Heart right ventricle (tissue), 16 donors: ENCODE measurements at regions not wholly inside any gene's neighbourhood (a gene's known extent, or its start where the extent isn't known, plus 50 kb on each side); places are given as distances from the start of the nearest gene placed in this dataset.

ENCODE experiments used
- ATAC-seq, 8 donors: fragments of 200-7000 bp; cut with Tn5 transposase; one replicate each; pipeline ENCODE4 v1.9.1; 2020; ENCODE audit warnings: mild to moderate bottlenecking in 8 of 8, moderate library complexity in 8 of 8, moderate number of reproducible peaks in 1 of 8
- DNase-seq, 2 donors: peaks; one replicate each; pipeline ENCODE4 v3.0.0-alpha.2; 2020
- H3K27ac ChIP-seq, 10 donors: fragments of 200-600 bp; sonication (generic) in 2 of 10; one replicate each; pipeline versions ENCODE4 v1.5.0 to v1.8.0; 2020 to 2022; ENCODE audit warnings: mild to moderate bottlenecking in 3 of 10
- H3K27me3 ChIP-seq, 7 donors: fragments of 200-600 bp; one replicate each; pipeline ENCODE4 v1.8.0; 2021 to 2022; ENCODE audit warnings: mild to moderate bottlenecking in 2 of 7
- H3K36me3 ChIP-seq, 9 donors: fragments of 200-600 bp; sonication (generic) in 1 of 9; one replicate each; pipeline versions ENCODE4 v1.5.0 to v1.8.0; 2020 to 2022; ENCODE audit warnings: mild to moderate bottlenecking in 2 of 9
- H3K4me1 ChIP-seq, 9 donors: fragments of 200-600 bp; sonication (generic) in 1 of 9; one replicate each; pipeline versions ENCODE4 v1.5.0 to v1.8.0; 2020 to 2022; ENCODE audit warnings: mild to moderate bottlenecking in 4 of 9
- H3K4me3 ChIP-seq, 10 donors: fragments of 200-600 bp; sonication (generic) in 2 of 10; one replicate each; pipeline versions ENCODE4 v1.5.0 to v1.8.0; 2020 to 2022; ENCODE audit warnings: mild to moderate bottlenecking in 7 of 10, moderate library complexity in 2 of 10
- H3K9me3 ChIP-seq, 11 donors: fragments of 200-600 bp in 10 of 11; sonication (generic) in 2 of 11; one replicate each; pipeline versions ENCODE4 v1.5.0 to v1.8.0; 2013 to 2022; ENCODE audit warnings: mild to moderate bottlenecking in 2 of 11, control low read depth in 1 of 11, moderate library complexity in 1 of 11
- WGBS, 2 donors: extraction: QIAGEN DNeasy Blood & Tissue Kit; methylation state at CpG; one replicate each; pipeline ENCODE4 v1.1.7; 2013; ENCODE audit warnings: inconsistent platforms in 1 of 2; 5-methylcytosine and 5-hydroxymethylcytosine counted together
- intact Hi-C, 10 donors: fragments of 100-400 bp; cut with DNase I; formaldehyde crosslinking; loops; one replicate each; pipeline versions ENCODE4 v1.11.1 to v1.14.2; 2022
- TF ChIP-seq, protein P1 (sequence below), 9 donors: fragments of 200-600 bp; sonication (generic) in 2 of 9; IDR thresholded peaks; one replicate each; pipeline versions ENCODE4 v1.5.0 to v1.8.0; 2021 to 2022; ENCODE audit warnings: antibody characterized with exemption in 9 of 9, mild to moderate bottlenecking in 5 of 9, moderate library complexity in 1 of 9
- donor health status: Arrhythmogenic right ventricular cardiomyopathy.
- donor health status: ischemic (EF 13 %, LVEDD 7.1; RV severe dilation, severe dysfunction).
- donor health status: healthy with polysubstance abuse.
- donor health status: DM: no; HTN: yes; CAD: no.
- donor health status: DM: no; HTN: no; CAD: no.
- donor health status: ischemic (EF 25% LVEDD 6.9; RV normal size, moderate dysfunction).
- donor health status: ischemic (EF 25% LVEDD 5.7; RV mildly dilated, moderate dysfunction).
- donor health status: healthy.
- donor health status: DM: yes; HTN: yes; CAD: no.
- donor health status: Ischemic cardiomyopathy.
- donor health status: ischemic (EF 35%, LVEDD 5.7; RV mildly dilated, moderate dysfunction).
- donor health status: nonischemic (EF 11% LVEDD 7.7; RV severe dilation, severe dysfunction).
- donor health status: DM: yes; HTN: yes; CAD: no.
- donor health status: PGD.
- donor health status: ischemic (EF 29% LVEDD 5.4; RV normal size, mild dysfunction).
- donor health status: nonischemic (EF 23%, LVEDD 6.1; RV moderate dilation, normal function).

DNA sequence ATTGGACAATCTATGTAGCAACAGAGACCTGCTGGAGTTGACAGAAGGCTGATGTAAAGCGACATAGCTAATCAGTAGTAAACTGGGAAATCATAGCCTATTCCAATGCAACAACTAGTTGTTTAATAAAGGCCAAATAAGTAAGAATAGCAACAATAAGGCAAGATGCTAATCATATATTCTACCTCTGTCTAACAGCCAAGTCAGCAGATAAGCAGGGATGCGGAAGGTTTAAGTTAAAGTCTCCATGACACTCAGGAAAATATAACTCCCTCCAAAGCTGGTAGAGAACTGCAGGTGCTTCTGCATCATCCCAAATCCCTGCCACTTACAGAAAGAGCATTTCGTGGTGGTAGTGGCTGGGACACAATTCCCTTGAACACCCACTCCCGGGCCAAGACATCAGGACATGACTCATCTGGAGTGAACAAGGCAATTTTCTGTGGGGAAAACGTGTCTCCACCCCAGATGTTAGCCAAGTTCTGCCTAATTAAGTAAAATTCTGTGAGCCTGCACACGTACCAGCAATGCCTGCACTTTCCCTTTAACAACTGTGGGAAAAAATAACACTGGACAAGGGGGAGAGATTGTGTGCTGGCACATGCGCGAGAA lies 413.6 kb upstream of the ID2 start:
- 59 to 68% methylated on average over 8 of the region's 8 CpGs for WGBS, 2 donors
- Histone ChIP-seq H3K4me1 (peaks cover 0 to 25% (median 2%) of the 10 kb centered on the region in 9 donors), H3K27me3 (no peaks in the 10 kb centered on the region), H3K27ac (peak overlapping the region in 1 of 10 donors; percentile 8), H3K4me3 (no peak overlapping the region), H3K9me3 (no peaks in the 10 kb centered on the region), H3K36me3 (no peaks in the 10 kb centered on the region)
- DNase-seq (peak in 1 of 2 donors; percentile 33), ATAC-seq (peak; percentile 54 to 82 (median 70))
- TF ChIP-seq, protein P1, sequence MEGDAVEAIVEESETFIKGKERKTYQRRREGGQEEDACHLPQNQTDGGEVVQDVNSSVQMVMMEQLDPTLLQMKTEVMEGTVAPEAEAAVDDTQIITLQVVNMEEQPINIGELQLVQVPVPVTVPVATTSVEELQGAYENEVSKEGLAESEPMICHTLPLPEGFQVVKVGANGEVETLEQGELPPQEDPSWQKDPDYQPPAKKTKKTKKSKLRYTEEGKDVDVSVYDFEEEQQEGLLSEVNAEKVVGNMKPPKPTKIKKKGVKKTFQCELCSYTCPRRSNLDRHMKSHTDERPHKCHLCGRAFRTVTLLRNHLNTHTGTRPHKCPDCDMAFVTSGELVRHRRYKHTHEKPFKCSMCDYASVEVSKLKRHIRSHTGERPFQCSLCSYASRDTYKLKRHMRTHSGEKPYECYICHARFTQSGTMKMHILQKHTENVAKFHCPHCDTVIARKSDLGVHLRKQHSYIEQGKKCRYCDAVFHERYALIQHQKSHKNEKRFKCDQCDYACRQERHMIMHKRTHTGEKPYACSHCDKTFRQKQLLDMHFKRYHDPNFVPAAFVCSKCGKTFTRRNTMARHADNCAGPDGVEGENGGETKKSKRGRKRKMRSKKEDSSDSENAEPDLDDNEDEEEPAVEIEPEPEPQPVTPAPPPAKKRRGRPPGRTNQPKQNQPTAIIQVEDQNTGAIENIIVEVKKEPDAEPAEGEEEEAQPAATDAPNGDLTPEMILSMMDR (IDR thresholded peaks at IDR 0.05), result no peak
- intact Hi-C loops, result no loop called here

DNA sequence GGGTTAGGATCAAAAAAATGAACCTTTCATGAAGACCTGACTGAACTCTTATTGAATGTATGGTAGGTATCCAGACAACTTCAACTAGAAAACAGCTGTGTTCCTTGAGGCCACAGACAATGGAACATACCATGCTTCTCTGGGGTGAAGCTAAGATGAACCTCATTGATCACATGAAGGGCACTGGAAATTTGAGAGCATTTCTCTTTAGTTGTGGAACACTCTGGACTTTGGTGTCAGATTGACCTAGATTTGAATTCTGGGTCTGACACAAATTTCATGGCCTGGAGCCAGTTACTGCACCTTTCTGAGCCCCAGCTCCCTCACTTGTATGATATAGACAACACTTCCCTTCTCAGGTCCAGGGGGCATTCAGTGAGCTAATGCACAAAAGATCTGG lies 411.2 kb upstream of the ID2 start:
- DNase-seq (no peak), ATAC-seq (no peak)
- Histone ChIP-seq H3K4me3 (no peak overlapping the region), H3K27me3 (no peaks in the 10 kb centered on the region), H3K36me3 (no peaks in the 10 kb centered on the region), H3K4me1 (peaks cover 0 to 25% (median 2%) of the 10 kb centered on the region in 9 donors), H3K9me3 (peaks cover 0 to 8% (median 0%) of the 10 kb centered on the region in 11 donors), H3K27ac (no peak overlapping the region)
- TF ChIP-seq, protein P1 (IDR thresholded peaks at IDR 0.05), result no peak
- intact Hi-C loops, result no loop called here

GRCh38 chr2:8271461-8271860 lies 410.4 kb upstream of the ID2 start:
- intact Hi-C loops, result no loop called here
- Histone ChIP-seq H3K27ac (no peak overlapping the region), H3K36me3 (no peaks in the 10 kb centered on the region), H3K9me3 (peaks cover 0 to 8% (median 0%) of the 10 kb centered on the region in 11 donors), H3K4me3 (no peak overlapping the region), H3K27me3 (no peaks in the 10 kb centered on the region), H3K4me1 (peaks cover 0 to 24% (median 2%) of the 10 kb centered on the region in 9 donors)
- 86% methylated on average over 3 of the region's 3 CpGs for WGBS, 2 donors
- no peak for DNase-seq
- TF ChIP-seq, protein P1 (IDR thresholded peaks at IDR 0.05), result no peak
- no peak for ATAC-seq

DNA sequence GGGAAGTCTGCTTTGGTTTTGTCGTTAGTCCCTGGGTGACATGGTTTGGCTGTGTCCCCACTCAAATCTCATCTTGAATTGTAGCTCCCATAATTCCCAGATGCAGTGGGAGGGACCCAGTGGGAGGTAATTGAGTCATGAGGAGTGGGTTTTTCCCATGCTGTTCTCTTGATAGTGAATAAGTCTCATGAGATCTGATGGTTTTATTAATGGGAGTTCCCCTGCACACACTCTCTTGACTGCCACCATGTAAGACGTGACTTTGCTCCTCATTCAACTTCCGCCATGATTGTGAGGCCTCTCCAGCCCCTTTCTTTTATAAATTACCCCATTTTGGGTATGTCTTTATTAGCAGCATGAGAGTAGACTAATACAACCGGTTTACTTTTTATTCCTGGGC lies 405.8 kb upstream of the ID2 start:
- H3K27ac ChIP-seq, result no peak overlapping the region
- 91 to 96% methylated on average over 4 of the region's 4 CpGs for WGBS, 2 donors
- no peak overlapping the region for H3K4me3 ChIP-seq
- DNase-seq, result no peak
- no peaks in the 10 kb centered on the region for H3K36me3 ChIP-seq
- peaks cover 0 to 13% (median 0%) of the 10 kb centered on the region in 9 donors for H3K4me1 ChIP-seq
- TF ChIP-seq, protein P1 (IDR thresholded peaks at IDR 0.05), result no peak
- H3K9me3 ChIP-seq, result peaks cover 0 to 8% (median 0%) of the 10 kb centered on the region in 11 donors
- ATAC-seq, result no peak
- H3K27me3 ChIP-seq, result peaks cover 0 to 4% (median 0%) of the 10 kb centered on the region in 7 donors
- intact Hi-C loops, result no loop called here
